ENCODE measurements at regions not wholly inside any gene's neighbourhood (a gene's known extent, or its start where the extent isn't known, plus 50 kb on each side); places are given as distances from the start of the nearest gene placed in this dataset.

- no peak for TF ChIP-seq CREB5 (CRISPR knock-in tag; IDR thresholded peaks at IDR 0.05; ENCODE audit: low read depth)
- no peak for TF ChIP-seq SNAI2 (CRISPR knock-in tag; IDR thresholded peaks at IDR 0.05)
- TF ChIP-seq ZFP3 (CRISPR knock-in tag; IDR thresholded peaks at IDR 0.05), result no peak
- TF ChIP-seq TCF4 (CRISPR knock-in tag; IDR thresholded peaks at IDR 0.05; ENCODE audit: borderline replicate concordance), result no peak
- TF ChIP-seq CSDC2 (CRISPR knock-in tag; IDR thresholded peaks at IDR 0.05), result no peak
- TF ChIP-seq CSRNP3 (CRISPR knock-in tag; IDR thresholded peaks at IDR 0.05), result no peak
- TF ChIP-seq PATZ1 (CRISPR knock-in tag; IDR thresholded peaks at IDR 0.05; ENCODE audit: borderline replicate concordance), result no peak
- no peak for TF ChIP-seq TSHZ2 (CRISPR knock-in tag; IDR thresholded peaks at IDR 0.05)
- no peak for TF ChIP-seq ARNTL (CRISPR knock-in tag; IDR thresholded peaks at IDR 0.05; ENCODE audit: borderline replicate concordance, low read depth)
- no peak for TF ChIP-seq ZC3H10 (CRISPR knock-in tag; IDR thresholded peaks at IDR 0.05)
- no peak for TF ChIP-seq ZFP30 (CRISPR knock-in tag; IDR thresholded peaks at IDR 0.05)
These were observed 678.3 kb downstream of the BCL11A start for GRCh38 chr2:59874971-59875755.
